ENCODE measurements at regions not wholly inside any gene's neighbourhood (a gene's known extent, or its start where the extent isn't known, plus 50 kb on each side); places are given as distances from the start of the nearest gene placed in this dataset.

- Histone ChIP-seq H3K4me1 (no peaks in the 10 kb centered on the region), H3K4me3 (no peak overlapping the region), H3K27ac (no peak overlapping the region), H3K27me3 (no peaks in the 10 kb centered on the region), H3K36me3 (no peaks in the 10 kb centered on the region), H3K9me3 (no peaks in the 10 kb centered on the region)
- no peak for DNase-seq
- TF ChIP-seq POLR2A (IDR thresholded peaks at IDR 0.05) (no peak), CTCF (IDR thresholded peaks at IDR 0.05) (no peak)
- intact Hi-C loops (cut with DNase I; ENCODE audit: low total_unique reads), result no loop called here
Measured at GRCh38 chr4:162938738-162939485, 227.8 kb downstream of the NAF1 start.

GRCh38 chr4:162935214-162935613, 231.5 kb downstream of the NAF1 start:
- intact Hi-C loops (cut with DNase I; ENCODE audit: low total_unique reads), result no loop called here
- no peak for TF ChIP-seq POLR2A (IDR thresholded peaks at IDR 0.05)
- TF ChIP-seq CTCF (IDR thresholded peaks at IDR 0.05), result no peak
- H3K4me3 ChIP-seq, result no peak overlapping the region

GRCh38 chr4:162931286-162931685, 235.4 kb downstream of the NAF1 start:
- Histone ChIP-seq H3K4me1 (no peaks in the 10 kb centered on the region), H3K27ac (no peak overlapping the region), H3K4me3 (no peak overlapping the region), H3K27me3 (no peaks in the 10 kb centered on the region), H3K9me3 (no peaks in the 10 kb centered on the region), H3K36me3 (no peaks in the 10 kb centered on the region)
- TF ChIP-seq CTCF (IDR thresholded peaks at IDR 0.05) (no peak), POLR2A (IDR thresholded peaks at IDR 0.05) (no peak)
- intact Hi-C loops (cut with DNase I; ENCODE audit: low total_unique reads), result no loop called here
- no peak for DNase-seq

More at GRCh38 chr4:162935214-162935613, 231.5 kb downstream of the NAF1 start:
- no peak overlapping the region for H3K27ac ChIP-seq
- no peak for DNase-seq
- no peaks in the 10 kb centered on the region for H3K36me3 ChIP-seq
- no peaks in the 10 kb centered on the region for H3K4me1 ChIP-seq
- H3K9me3 ChIP-seq, result no peaks in the 10 kb centered on the region
- H3K27me3 ChIP-seq, result no peaks in the 10 kb centered on the region

- H3K27ac ChIP-seq, result no peak overlapping the region
- no peak overlapping the region for H3K4me3 ChIP-seq
- H3K27me3 ChIP-seq, result no peaks in the 10 kb centered on the region
- no peaks in the 10 kb centered on the region for H3K9me3 ChIP-seq
- intact Hi-C loops (cut with DNase I; ENCODE audit: low total_unique reads), result no loop called here
- H3K36me3 ChIP-seq, result no peaks in the 10 kb centered on the region
- no peaks in the 10 kb centered on the region for H3K4me1 ChIP-seq
- no peak for DNase-seq
- no peak for TF ChIP-seq POLR2A (IDR thresholded peaks at IDR 0.05)
- TF ChIP-seq CTCF (IDR thresholded peaks at IDR 0.05), result no peak
Measured at GRCh38 chr4:162921178-162921785, 245.4 kb downstream of the NAF1 start.

GRCh38 chr4:162920649-162921048, 246.0 kb downstream of the NAF1 start:
- Histone ChIP-seq H3K27ac (no peak overlapping the region), H3K27me3 (no peaks in the 10 kb centered on the region), H3K4me1 (no peaks in the 10 kb centered on the region), H3K9me3 (peaks cover 0 to 5% of the 10 kb centered on the region in 2 donors), H3K4me3 (no peak overlapping the region), H3K36me3 (no peaks in the 10 kb centered on the region)
- TF ChIP-seq CTCF (IDR thresholded peaks at IDR 0.05) (no peak), POLR2A (IDR thresholded peaks at IDR 0.05) (no peak)
- intact Hi-C loops (cut with DNase I; ENCODE audit: low total_unique reads), result no loop called here
- DNase-seq, result no peak

Measured in uterus (tissue), 3 donors.